ENCODE measurements at regions not wholly inside any gene's neighbourhood (a gene's known extent, or its start where the extent isn't known, plus 50 kb on each side); places are given as distances from the start of the nearest gene placed in this dataset.

- TF ChIP-seq CTCF (IDR thresholded peaks at IDR 0.05) (no peak), POLR2AphosphoS5 (IDR thresholded peaks at IDR 0.05) (no peak), POLR2A (IDR thresholded peaks at IDR 0.05) (no peak), EP300 (IDR thresholded peaks at IDR 0.05) (no peak)
Measured at GRCh38 chr9:134214766-134215419, 50.5 kb upstream of the RNU6ATAC start.

Data from sigmoid colon (tissue), 4 donors.